Endothelial cell of umbilical vein (primary cell): ENCODE measurements at regions not wholly inside any gene's neighbourhood (a gene's known extent, or its start where the extent isn't known, plus 50 kb on each side); places are given as distances from the start of the nearest gene placed in this dataset.

Source experiments
- BruUV-seq: library from RNA; stranded (reverse); fragments of 400-500 nt; replicated peaks from 2 replicates; lab custom pipeline; 2021; lab: Mats Ljungman, UMichigan
- CTCF ChIA-PET: fragments of 300-600, 350-600 bp; sonication (Branson Sonifier 250); formaldehyde crosslinking; loops from one replicate; lab custom pipeline; 2021; ENCODE audit warnings: antibody characterized with exemption, inconsistent platforms; lab: Charles Lee
- POLR2A ChIA-PET: fragments of 300-600, 350-600 bp; sonication (Branson Sonifier 250); formaldehyde crosslinking; loops from one replicate; lab custom pipeline; 2021; ENCODE audit warnings: antibody characterized with exemption, inconsistent platforms; lab: Charles Lee
- DNase-seq: peaks from one replicate; pipeline ENCODE4 v3.0.0-alpha.2; 2011; ENCODE audit warnings: low read depth, low spot score
- FAIRE-seq: peaks from 2 replicates; lab custom pipeline; 2011; peaks lifted over from hg19 to GRCh38; lab: Jason Lieb, UNC
- H2AFZ ChIP-seq: 2 replicates; pipeline ENCODE4 v1.6.0; 2012; ENCODE audit warnings: low read depth, low read length, control low read depth, inconsistent platforms
- H3K27ac ChIP-seq: 2 replicates; pipeline ENCODE4 v1.5.1; 2011; ENCODE audit warnings: low read depth, mild to moderate bottlenecking, control low read depth, low read length, moderate library complexity; ENCODE audit not compliant: insufficient read depth
- H3K27me3 ChIP-seq, 2 experiments: 2 replicates each; pipeline versions ENCODE4 v1.6.0 to v1.6.1; 2011; ENCODE audit warnings: low read length in 2 of 2, mixed read lengths in 1 of 2; ENCODE audit not compliant: control insufficient read depth in 2 of 2, insufficient read depth in 2 of 2
- H3K36me3 ChIP-seq, 2 experiments: 2 replicates in 1 of 2; 3 replicates in 1 of 2; pipeline ENCODE4 v1.5.1; 2011; ENCODE audit warnings: low read length in 2 of 2, mild to moderate bottlenecking in 1 of 2, moderate library complexity in 1 of 2; ENCODE audit not compliant: control insufficient read depth in 2 of 2, insufficient read depth in 2 of 2; ENCODE audit errors: extremely low read depth in 1 of 2
- H3K4me1 ChIP-seq: 3 replicates; pipeline ENCODE4 v1.5.1; 2011; ENCODE audit warnings: mild to moderate bottlenecking, low read length; ENCODE audit not compliant: control insufficient read depth, insufficient read depth; ENCODE audit errors: extremely low read depth
- H3K4me2 ChIP-seq: 2 replicates; pipeline ENCODE4 v1.6.1; 2011; ENCODE audit warnings: low read length, control low read depth, mixed read lengths; ENCODE audit not compliant: insufficient read depth
- H3K4me3 ChIP-seq, 3 experiments: fragments of 200-600 bp in 1 of 3; sonication (generic), shearing (Covaris generic) in 1 of 3; replicated peaks in 1 of 3; 2 replicates each; pipeline ENCODE4 v1.5.1; 2011 to 2016; ENCODE audit warnings: control low read depth in 3 of 3, low read length in 3 of 3, mild to moderate bottlenecking in 2 of 3, inconsistent platforms in 1 of 3, low read depth in 1 of 3, moderate library complexity in 1 of 3; ENCODE audit not compliant: insufficient read depth in 1 of 3
- H3K79me2 ChIP-seq: 2 replicates; pipeline ENCODE4 v1.6.0; 2012; ENCODE audit warnings: low read length, inconsistent platforms; ENCODE audit not compliant: control insufficient read depth, insufficient read depth
- H3K9ac ChIP-seq: replicated peaks from 2 replicates; pipeline ENCODE3; 2011; ENCODE audit warnings: low read length, control low read depth; ENCODE audit not compliant: insufficient read depth; ENCODE audit errors: extremely low read depth
- H3K9me1 ChIP-seq: replicated peaks from 3 replicates; pipeline ENCODE4 v1.6.0; 2011; ENCODE audit warnings: mild to moderate bottlenecking, low read length; ENCODE audit not compliant: control insufficient read depth, insufficient read depth; ENCODE audit errors: extremely low read depth
- H3K9me3 ChIP-seq: replicated peaks from 2 replicates; pipeline ENCODE4 v1.5.1; 2012; ENCODE audit warnings: low read length, inconsistent platforms; ENCODE audit not compliant: control insufficient read depth, insufficient read depth
- H4K20me1 ChIP-seq: replicated peaks from 2 replicates; pipeline ENCODE3; 2011; ENCODE audit warnings: mild to moderate bottlenecking, low read length; ENCODE audit not compliant: control insufficient read depth, insufficient read depth; ENCODE audit errors: extremely low read depth
- CTCF ChIP-seq, 2 donors: IDR thresholded peaks; 1 replicate in 1 of 2; 2 replicates in 1 of 2; pipeline ENCODE4 v1.5.1; 2011; ENCODE audit warnings: low read length in 2 of 2, mild to moderate bottlenecking in 2 of 2, moderate library complexity in 2 of 2, control low read depth in 1 of 2, inconsistent platforms in 1 of 2, low read depth in 1 of 2; ENCODE audit not compliant: insufficient read depth in 1 of 2; ENCODE audit errors: extremely low read depth in 1 of 2
- EZH2 ChIP-seq: IDR thresholded peaks from 2 replicates; pipeline ENCODE4 v1.6.1; 2012; ENCODE audit warnings: borderline replicate concordance, low read depth, mild to moderate bottlenecking, moderate library complexity, low read length, inconsistent platforms; ENCODE audit not compliant: severe bottlenecking
- FOS ChIP-seq: IDR thresholded peaks from 2 replicates; pipeline ENCODE4 v1.6.1; 2011; ENCODE audit warnings: mild to moderate bottlenecking, low read length, moderate library complexity, borderline replicate concordance; ENCODE audit not compliant: insufficient read depth
- GATA2 ChIP-seq: IDR thresholded peaks from 2 replicates; pipeline ENCODE4 v1.7.0; 2011; ENCODE audit warnings: low read depth, mild to moderate bottlenecking, moderate library complexity, mixed read lengths, low read length; ENCODE audit not compliant: insufficient read length, insufficient read depth
- JUN ChIP-seq: IDR thresholded peaks from 2 replicates; pipeline ENCODE4 v1.6.1; 2011; ENCODE audit warnings: borderline replicate concordance, low read depth; ENCODE audit not compliant: insufficient read length, insufficient read depth
- MAX ChIP-seq: IDR thresholded peaks from 2 replicates; pipeline ENCODE4 v1.6.1; 2011; ENCODE audit not compliant: insufficient read depth, insufficient read length
- MYC ChIP-seq: IDR thresholded peaks from one replicate; pipeline ENCODE4 v1.6.1; 2011; ENCODE audit warnings: mild to moderate bottlenecking, low read depth, low read length
- POLR2A ChIP-seq: IDR thresholded peaks from 2 replicates; pipeline ENCODE4 v1.6.1; 2012; ENCODE audit warnings: low read depth, mild to moderate bottlenecking, control low read depth, low read length
- POLR2AphosphoS5 ChIP-seq: IDR thresholded peaks from 2 replicates; pipeline ENCODE4 v1.6.1; 2012; ENCODE audit warnings: low read depth, mild to moderate bottlenecking, control low read depth, low read length, moderate library complexity; ENCODE audit not compliant: insufficient read depth
- dilution Hi-C: fragments of 300-500 bp; cut with MboI; formaldehyde crosslinking; loops from one replicate; pipeline ENCODE4 v1.15.0; 2019; ENCODE audit warnings: low sequenced_read_pairs; ENCODE audit not compliant: extremely low pct_ligation_motif_present
- intact Hi-C: fragments of 100-400 bp; cut with micrococcal nuclease; formaldehyde crosslinking; loops from one replicate; pipeline ENCODE4 v1.10.0; 2022

GRCh38 chr1:29985606-29985945 is 737.8 kb downstream of the MATN1 start:
- POLR2A ChIA-PET, result no interaction called here
- dilution Hi-C loops, result no loop called here
- intact Hi-C loops, result no loop called here

GRCh38 chr1:29984862-29985605 is 738.4 kb downstream of the MATN1 start:
- H3K9ac ChIP-seq, result no peak overlapping the region
- no peaks in the 10 kb centered on the region for H3K4me1 ChIP-seq
- H4K20me1 ChIP-seq, result no peaks in the 10 kb centered on the region
- intact Hi-C loops, result no loop called here
- FAIRE-seq (no peak), DNase-seq (no peak)
- no peak overlapping the region for H3K4me2 ChIP-seq
- no peaks in the 10 kb centered on the region for H3K9me3 ChIP-seq
- no peaks in the 10 kb centered on the region for H3K36me3 ChIP-seq
- dilution Hi-C loops, result no loop called here
- no peak overlapping the region for H3K27ac ChIP-seq
- BruUV-seq, result TSS peak; percentile 83
- CTCF ChIA-PET, result no interaction called here
- no peaks in the 10 kb centered on the region for H3K79me2 ChIP-seq
- H3K27me3 ChIP-seq, result no peaks in the 10 kb centered on the region
- H3K9me1 ChIP-seq, result no peaks in the 10 kb centered on the region
- H2AFZ ChIP-seq, result no peak overlapping the region
- H3K4me3 ChIP-seq, result no peak overlapping the region
- POLR2A ChIA-PET, result no interaction called here
- no peak for TF ChIP-seq JUN
- TF ChIP-seq MAX, result no peak
- TF ChIP-seq MYC, result no peak
- no peak for TF ChIP-seq FOS
- TF ChIP-seq EZH2, result no peak
- no peak for TF ChIP-seq CTCF (IDR thresholded peaks at IDR 0.05; ENCODE audit: extremely low read depth in 1 of 2, insufficient read depth in 1 of 2, low read depth in 1 of 2, low read length in 2 of 2)
- no peak for TF ChIP-seq GATA2
- no peak for TF ChIP-seq POLR2A
- no peak for TF ChIP-seq POLR2AphosphoS5

More at GRCh38 chr1:29985606-29985945, 737.8 kb downstream of the MATN1 start:
- no peaks in the 10 kb centered on the region for H3K9me1 ChIP-seq
- H3K4me3 ChIP-seq, result no peak overlapping the region
- no TSS peak for BruUV-seq
- no peak overlapping the region for H3K27ac ChIP-seq
- TF ChIP-seq POLR2AphosphoS5 (no peak), POLR2A (no peak), GATA2 (no peak), FOS (no peak), MAX (no peak), JUN (no peak), EZH2 (no peak), MYC (no peak)
- H3K79me2 ChIP-seq, result no peaks in the 10 kb centered on the region
- CTCF ChIA-PET, result no interaction called here
- no peaks in the 10 kb centered on the region for H3K9me3 ChIP-seq
- H3K9ac ChIP-seq, result no peak overlapping the region
- DNase-seq (no peak), FAIRE-seq (no peak)
- no peak overlapping the region for H2AFZ ChIP-seq
- no peaks in the 10 kb centered on the region for H3K27me3 ChIP-seq
- no peaks in the 10 kb centered on the region for H3K36me3 ChIP-seq
- H4K20me1 ChIP-seq, result no peaks in the 10 kb centered on the region
- no peak overlapping the region for H3K4me2 ChIP-seq
- no peaks in the 10 kb centered on the region for H3K4me1 ChIP-seq
